Thoracic aorta (tissue), 2 donors: ENCODE measurements at regions not wholly inside any gene's neighbourhood (a gene's known extent, or its start where the extent isn't known, plus 50 kb on each side); places are given as distances from the start of the nearest gene placed in this dataset.

Experiments
- ATAC-seq: fragments of 150-250 bp; one replicate; pipeline ENCODE4 v1.8.0; 2017; ENCODE audit warnings: low read depth; ENCODE audit not compliant: insufficient number of reproducible peaks, low FRiP score
- DNase-seq: peaks from one replicate; pipeline ENCODE4 v3.0.0-alpha.2; 2020; ENCODE audit warnings: low spot score
- H3K27ac ChIP-seq, 2 donors: fragments of 200-600 bp; sonication (generic); 1 replicate in 1 of 2; 2 replicates in 1 of 2; pipeline ENCODE4 v1.5.1; 2016; ENCODE audit warnings: mild to moderate bottlenecking in 2 of 2, moderate library complexity in 2 of 2
- H3K27me3 ChIP-seq: fragments of 200-600 bp; sonication (generic); replicated peaks from 2 replicates; pipeline ENCODE4 v1.6.0; 2016; ENCODE audit warnings: mild to moderate bottlenecking; ENCODE audit not compliant: insufficient read depth
- H3K36me3 ChIP-seq: fragments of 200-600 bp; sonication (generic); one replicate; pipeline ENCODE4 v1.5.1; 2016
- H3K4me1 ChIP-seq, 2 donors: fragments of 200-600 bp; sonication (generic); 1 replicate in 1 of 2; 2 replicates in 1 of 2; pipeline versions ENCODE4 v1.5.1 to v1.6.0; 2016; ENCODE audit warnings: low read depth in 2 of 2, mild to moderate bottlenecking in 1 of 2; ENCODE audit not compliant: control insufficient read depth in 1 of 2
- H3K4me3 ChIP-seq: fragments of 200-600 bp; sonication (generic); 2 replicates; pipeline ENCODE4 v1.5.1; 2016; ENCODE audit warnings: mild to moderate bottlenecking
- H3K9me3 ChIP-seq: fragments of 200-600 bp; sonication (generic); 2 replicates; pipeline ENCODE4 v1.5.1; 2016
- TF ChIP-seq, protein P1 (sequence below): fragments of 200-600 bp; sonication (generic); IDR thresholded peaks from one replicate; pipeline ENCODE4 v1.5.1; 2019; ENCODE audit warnings: antibody characterized with exemption

DNA sequence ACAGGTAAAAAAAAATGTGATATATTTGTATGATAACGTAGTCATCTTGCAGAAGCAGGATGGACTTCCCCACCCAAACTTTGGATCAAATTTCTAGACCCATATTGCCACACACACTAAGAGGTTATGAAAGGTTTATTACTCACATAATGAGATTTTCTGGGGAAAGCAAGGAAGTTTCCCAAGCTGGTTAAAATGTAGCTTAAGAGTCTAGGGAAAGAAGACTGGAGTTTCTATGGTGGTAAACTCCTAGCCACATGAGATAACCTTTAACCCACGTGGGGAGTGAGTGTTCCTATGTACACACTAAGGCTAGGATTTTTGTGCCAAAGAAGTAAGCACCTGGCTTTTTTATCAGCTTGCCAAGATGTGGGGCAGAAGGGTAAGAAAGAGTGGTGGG, 335.7 kb upstream of the UBE2E3 start:
- no peak overlapping the region for H3K27ac ChIP-seq
- H3K9me3 ChIP-seq, result no peaks in the 10 kb centered on the region
- no peaks in the 10 kb centered on the region for H3K36me3 ChIP-seq
- DNase-seq (no peak), ATAC-seq (no peak)
- H3K4me3 ChIP-seq, result no peak overlapping the region
- H3K27me3 ChIP-seq, result no peaks in the 10 kb centered on the region
- H3K4me1 ChIP-seq, result no peaks in the 10 kb centered on the region
- TF ChIP-seq, protein P1, sequence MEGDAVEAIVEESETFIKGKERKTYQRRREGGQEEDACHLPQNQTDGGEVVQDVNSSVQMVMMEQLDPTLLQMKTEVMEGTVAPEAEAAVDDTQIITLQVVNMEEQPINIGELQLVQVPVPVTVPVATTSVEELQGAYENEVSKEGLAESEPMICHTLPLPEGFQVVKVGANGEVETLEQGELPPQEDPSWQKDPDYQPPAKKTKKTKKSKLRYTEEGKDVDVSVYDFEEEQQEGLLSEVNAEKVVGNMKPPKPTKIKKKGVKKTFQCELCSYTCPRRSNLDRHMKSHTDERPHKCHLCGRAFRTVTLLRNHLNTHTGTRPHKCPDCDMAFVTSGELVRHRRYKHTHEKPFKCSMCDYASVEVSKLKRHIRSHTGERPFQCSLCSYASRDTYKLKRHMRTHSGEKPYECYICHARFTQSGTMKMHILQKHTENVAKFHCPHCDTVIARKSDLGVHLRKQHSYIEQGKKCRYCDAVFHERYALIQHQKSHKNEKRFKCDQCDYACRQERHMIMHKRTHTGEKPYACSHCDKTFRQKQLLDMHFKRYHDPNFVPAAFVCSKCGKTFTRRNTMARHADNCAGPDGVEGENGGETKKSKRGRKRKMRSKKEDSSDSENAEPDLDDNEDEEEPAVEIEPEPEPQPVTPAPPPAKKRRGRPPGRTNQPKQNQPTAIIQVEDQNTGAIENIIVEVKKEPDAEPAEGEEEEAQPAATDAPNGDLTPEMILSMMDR, result no peak

DNA sequence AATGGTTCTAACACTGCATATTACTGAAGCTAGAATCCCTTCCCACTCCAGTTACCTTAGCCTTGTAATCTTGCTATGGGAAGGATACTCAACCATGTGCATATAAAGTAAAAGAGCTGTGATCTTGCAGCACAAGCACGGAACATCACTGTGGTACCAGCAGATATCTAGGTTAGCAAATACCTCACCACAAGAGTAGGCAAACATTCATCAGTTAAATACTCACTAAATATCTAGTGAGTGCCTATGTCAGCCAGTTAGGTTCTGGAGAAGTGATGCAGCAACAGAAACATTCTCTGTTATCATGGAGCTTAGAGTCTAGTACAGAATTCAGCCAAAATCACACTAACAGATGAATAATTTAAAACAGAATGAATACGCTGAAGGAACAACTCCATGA, 349.6 kb upstream of the UBE2E3 start:
- no peak overlapping the region for H3K4me3 ChIP-seq
- no peaks in the 10 kb centered on the region for H3K36me3 ChIP-seq
- H3K9me3 ChIP-seq, result no peaks in the 10 kb centered on the region
- H3K4me1 ChIP-seq, result no peaks in the 10 kb centered on the region
- H3K27ac ChIP-seq, result no peak overlapping the region
- ATAC-seq, result no peak
- no peaks in the 10 kb centered on the region for H3K27me3 ChIP-seq
- no peak for DNase-seq
- TF ChIP-seq, protein P1, result no peak

DNA sequence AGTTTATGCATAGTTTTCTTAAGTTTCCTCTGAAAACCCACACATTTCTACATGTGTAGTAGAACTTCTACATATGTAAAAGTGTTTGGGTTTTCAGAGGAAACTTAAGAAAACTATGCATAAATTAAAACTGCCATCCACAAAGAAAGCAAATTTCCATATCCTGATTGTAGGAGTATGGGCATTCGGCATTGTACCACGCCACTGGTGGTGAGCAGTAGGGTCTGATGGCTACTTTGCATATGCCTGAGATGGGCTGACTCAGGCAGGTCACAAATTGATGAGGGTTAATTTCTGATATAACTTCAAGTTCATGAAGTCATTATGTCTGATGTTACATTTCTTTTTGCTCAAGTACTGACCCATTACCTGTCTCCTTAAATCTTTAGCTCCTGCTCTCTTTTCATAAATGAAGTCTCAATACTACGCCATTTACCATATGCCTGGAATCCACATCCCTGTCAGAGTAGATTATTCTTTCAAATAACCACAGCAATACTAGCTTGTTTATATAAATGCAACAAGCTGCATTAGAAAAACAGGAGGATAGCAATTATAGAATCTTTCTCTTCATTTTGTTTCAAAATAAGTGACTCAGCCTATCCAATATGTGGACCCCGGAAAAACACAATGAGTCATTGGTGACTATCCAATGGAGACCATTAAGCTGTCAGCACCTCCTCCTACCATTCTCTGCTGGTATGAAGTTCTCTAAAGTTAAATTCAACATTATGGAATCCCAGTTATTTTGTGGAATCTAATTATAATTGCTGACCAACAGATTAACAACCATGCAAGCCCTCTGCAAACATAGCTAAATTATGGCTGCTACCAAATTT, 355.2 kb upstream of the UBE2E3 start:
- ATAC-seq (no peak), DNase-seq (no peak)
- Histone ChIP-seq H3K27ac (no peak overlapping the region), H3K36me3 (no peaks in the 10 kb centered on the region), H3K27me3 (no peaks in the 10 kb centered on the region), H3K4me3 (no peak overlapping the region), H3K9me3 (no peaks in the 10 kb centered on the region), H3K4me1 (no peaks in the 10 kb centered on the region)
- TF ChIP-seq, protein P1, result no peak

DNA sequence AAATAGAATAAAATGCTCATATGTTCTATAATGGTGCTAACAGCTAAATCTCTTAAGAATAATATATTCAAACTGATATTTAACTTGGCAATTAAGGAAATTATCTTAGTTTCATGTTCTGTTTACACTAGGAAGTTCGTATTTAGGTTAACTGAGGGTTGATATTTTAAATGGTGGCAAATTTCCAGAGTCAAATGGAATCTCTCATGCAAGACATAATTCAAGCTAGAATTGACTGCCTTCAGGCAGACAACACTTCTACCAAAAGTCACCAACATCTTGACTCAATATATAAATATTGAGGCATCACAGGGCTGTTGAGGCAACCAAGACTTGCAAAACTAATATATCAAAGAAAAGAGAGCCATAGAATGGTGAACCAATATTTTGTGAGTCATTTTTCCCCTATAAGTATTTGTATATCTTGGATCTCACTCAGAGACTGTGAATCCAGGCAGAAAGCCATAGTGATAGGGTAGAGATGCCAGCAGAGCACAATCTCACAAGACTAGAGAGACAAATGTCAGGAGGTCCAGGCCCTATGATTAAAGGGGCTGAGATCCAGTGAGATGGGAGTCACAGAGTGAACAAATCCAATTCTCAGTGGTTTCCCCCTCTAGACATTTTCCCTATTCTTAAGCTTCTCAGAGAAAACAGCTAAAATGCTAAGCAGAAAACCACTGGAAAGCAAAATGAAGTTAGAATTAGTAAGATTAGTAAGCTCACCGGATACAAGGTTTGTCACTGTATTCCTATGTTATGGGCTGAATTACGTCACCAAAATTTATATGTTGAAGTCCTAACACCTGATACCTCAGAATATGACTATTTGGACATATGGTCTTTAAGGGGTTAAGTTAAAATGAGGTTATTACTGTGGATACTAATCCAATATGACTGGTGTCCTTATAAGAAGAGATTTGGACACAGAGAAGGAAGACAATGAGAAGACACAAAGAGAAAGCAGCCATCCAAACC, 358.2 kb upstream of the UBE2E3 start:
- no peak for ATAC-seq

More for the DNA sequence above, 358.2 kb upstream of the UBE2E3 start:
- H3K4me3 ChIP-seq, result no peak overlapping the region
- H3K36me3 ChIP-seq, result no peaks in the 10 kb centered on the region
- DNase-seq, result no peak
- TF ChIP-seq, protein P1, result no peak
- H3K27me3 ChIP-seq, result no peaks in the 10 kb centered on the region
- H3K9me3 ChIP-seq, result no peaks in the 10 kb centered on the region
- no peaks in the 10 kb centered on the region for H3K4me1 ChIP-seq
- H3K27ac ChIP-seq, result no peak overlapping the region
